ENCODE measurements at regions not wholly inside any gene's neighbourhood (a gene's known extent, or its start where the extent isn't known, plus 50 kb on each side); places are given as distances from the start of the nearest gene placed in this dataset.
"Not testable (repeated sequence)": the region's sequence is repeated elsewhere in the genome, so short reads cannot be mapped to it uniquely, and the experiment has no call there.

DNA sequence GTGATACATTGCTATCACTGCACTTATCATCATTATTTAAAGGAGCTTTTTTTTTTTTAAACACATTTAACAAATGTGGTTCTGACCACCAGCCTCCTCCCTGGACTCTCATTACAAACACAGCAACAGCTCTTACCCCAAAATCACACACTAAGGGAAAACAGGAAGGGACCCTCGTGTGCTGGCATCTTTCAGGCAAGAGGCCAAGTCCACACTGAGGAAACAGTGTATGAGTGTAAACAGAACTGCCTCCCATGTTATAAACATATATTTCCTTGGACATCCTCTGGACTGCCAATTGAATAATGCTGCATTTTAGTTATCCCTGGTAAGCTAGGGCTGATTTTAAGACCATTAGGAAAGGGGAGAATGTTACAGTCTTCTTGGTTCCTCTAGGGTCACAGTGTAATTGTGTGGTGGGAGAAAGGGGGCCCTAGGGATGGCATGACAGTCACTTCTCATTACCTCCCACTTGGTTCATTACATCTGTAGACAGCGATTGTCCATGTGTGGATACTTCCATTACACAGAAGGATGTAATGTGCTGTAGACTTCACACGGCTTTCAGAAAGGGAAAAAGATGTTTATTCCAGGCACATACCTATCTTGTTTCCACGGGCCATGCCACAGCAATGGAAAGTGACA is 244.6 kb upstream of the TET2 start:
- DNase-seq: no peak

DNA sequence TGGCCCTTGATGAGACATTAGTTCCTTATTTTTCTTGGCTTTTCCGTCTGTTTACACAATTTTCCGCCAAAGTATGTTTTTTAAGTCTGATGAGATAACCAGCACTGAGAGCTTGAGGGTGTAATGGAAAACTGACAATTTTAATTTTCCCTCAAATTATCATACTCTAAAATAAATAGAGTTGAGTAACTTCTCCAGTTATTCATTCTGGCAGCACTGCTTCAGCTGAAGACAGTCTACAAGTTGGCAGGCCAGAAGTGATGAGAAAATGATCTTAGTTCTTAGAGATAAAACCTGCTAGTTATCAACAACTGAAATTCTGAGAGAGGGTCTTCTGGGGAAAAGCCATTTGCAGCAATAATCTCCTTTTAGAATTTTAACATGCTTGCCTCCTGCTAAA is 241.6 kb upstream of the TET2 start:
- no peak for DNase-seq

DNA sequence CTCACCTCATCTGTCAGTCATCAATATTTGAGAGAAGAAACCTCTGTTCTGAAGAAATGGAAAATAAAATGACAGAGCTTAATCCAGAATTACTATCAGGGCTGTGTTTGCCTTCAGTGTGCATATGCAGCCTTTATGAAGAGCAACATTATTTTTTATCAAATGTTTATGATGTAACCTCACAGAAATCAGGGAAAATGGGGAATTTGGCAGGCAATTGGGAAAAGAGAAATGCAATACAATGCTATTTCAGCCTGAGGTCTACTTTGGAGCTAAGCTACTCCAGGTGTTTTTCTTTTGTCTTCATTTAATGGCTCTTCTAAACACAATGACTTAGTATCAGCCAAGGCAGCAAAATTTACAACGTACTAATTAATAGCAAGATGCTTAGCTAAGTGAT is 241.1 kb upstream of the TET2 start:
- no peak for DNase-seq

DNA sequence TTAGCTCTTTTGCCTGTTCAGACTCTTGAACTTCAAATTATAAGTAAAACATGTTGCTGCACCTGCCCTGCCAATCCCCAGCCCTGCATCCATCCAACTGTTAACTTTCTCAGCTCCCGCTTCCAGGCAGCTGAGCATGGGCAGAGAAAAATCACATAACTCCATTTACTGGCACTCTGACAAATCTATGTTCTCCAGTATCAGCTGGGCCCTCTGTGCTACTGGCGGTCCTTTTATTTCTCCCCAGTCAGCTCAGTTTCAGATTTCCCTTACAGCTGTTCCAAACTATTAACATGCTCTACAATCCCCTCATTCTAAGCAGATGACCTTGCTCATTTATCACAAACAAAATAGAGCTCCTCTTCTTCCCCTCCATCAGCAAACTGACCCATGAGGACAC is 240.4 kb upstream of the TET2 start:
- DNase-seq: peak; percentile 37

DNA sequence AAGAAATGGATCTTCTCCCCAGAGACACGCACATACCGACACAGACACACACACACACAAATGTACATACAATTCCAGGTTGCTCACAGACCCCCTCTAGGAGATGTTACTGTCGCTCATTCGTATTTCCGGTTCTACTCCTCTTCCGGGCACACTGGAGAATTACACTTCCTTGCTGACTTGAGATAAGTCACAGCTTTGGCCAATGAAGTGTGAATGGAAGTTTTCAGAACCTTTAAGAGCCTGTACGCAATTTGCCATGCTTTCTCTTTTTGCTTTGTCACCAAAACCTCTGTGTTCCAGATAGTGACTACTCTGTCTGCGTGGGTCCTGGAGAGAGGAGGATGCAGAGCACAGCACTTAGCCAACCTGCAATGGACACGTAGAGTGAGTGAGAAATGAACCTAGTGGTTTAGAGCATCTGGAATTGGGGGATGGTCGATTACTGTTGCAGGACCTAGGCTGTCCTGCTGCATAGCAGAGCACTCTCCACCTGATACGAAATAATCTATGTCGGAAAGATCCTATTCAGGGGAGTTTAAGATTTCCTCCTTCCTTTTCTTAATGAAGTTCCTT is 239.5 kb upstream of the TET2 start:
- DNase-seq: no peak

DNA sequence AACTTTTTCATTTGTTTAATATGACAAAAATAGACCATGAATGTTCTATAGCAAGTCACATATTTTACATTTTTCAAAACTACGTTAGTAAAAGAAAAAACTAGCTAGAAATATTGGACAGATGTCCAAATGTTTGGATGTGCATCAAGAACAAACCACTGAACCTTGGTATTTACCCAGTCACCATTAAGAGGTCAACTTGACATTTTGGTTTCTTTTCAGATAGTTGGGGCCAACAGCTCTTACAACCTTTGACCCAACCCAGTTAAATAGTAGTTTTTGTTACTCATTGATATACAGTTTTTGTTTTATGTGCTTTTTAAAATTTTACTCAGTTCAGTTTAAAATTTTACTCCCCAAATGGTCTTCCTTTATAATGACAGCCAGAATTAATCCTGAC is 238.7 kb upstream of the TET2 start:
- DNase-seq: no peak

DNA sequence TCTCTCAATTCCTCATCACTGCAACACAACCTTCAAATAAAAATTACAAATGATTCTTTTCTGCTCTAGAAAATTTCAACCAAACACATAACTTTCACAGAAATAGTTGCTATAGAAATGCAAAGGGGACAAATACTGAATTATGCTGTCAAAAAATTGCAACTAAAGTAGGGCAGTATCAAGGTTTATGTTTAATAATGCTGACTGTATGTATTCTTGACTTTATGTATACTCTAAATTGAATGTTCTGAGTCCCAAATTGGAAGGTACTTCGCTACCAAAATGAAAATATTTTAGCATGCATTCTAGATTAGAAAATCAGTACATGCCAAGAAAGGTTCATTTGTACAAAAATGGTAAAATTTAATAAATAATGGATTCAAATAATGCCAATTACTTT is 237.3 kb upstream of the TET2 start:
- no peak for DNase-seq

DNA sequence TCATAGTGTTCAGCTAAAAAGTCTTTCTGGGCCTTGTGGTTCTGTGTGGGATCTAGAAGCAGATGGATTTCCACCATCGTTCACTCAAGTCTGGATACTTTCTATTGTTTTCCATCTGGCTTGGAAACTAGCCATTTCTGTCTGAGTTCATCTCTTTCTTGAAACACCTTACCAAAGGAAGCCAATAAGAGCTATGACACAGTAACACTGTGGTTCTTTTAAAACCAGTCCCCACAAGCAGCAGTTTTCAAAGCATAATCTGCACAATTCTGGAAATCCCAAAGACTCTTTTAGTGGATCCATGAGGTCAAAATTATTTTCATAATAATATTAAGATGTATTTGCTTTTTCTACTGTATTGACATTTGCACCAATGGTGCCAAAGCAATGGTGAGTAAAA is 234.2 kb upstream of the TET2 start:
- no peak for DNase-seq

DNA sequence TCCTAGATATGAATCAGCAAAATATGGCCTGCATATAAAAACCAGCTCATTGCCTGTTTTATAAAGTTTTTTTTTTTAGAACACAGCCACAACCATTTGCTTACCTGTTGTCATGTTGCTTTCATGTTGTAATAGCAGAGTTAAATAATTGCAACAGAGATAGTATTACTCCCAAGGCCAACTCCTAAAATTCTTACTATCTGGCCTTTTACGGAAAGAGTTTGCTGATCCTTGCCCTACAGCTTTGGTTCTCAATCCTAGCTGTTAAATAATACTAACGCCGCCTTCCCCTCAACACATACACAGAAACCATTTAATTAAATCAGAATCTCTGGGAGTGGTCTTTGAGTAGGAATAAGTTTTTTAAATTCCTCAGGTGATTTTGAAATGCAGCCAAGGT is 231.3 kb upstream of the TET2 start:
- no peak for DNase-seq

DNA sequence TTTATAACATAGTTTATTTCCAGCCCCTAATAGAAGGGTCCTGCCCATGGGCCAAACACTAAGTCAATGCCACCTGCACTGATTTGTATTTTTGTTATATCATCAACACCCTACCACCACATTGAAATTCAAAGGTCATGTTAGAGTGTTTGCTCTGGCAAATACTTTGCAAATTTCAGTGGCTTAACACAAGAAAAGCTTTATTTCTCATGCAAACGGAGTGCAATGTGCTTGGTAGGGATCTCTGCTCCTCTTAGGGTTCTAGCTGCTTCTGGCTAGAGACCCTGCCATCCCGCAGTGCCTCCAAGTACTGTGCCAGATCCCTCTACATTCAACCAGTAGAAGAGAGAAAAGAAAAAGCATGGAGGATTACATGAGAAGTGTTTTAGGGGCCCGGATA is 230.8 kb upstream of the TET2 start:
- no peak for DNase-seq

DNA sequence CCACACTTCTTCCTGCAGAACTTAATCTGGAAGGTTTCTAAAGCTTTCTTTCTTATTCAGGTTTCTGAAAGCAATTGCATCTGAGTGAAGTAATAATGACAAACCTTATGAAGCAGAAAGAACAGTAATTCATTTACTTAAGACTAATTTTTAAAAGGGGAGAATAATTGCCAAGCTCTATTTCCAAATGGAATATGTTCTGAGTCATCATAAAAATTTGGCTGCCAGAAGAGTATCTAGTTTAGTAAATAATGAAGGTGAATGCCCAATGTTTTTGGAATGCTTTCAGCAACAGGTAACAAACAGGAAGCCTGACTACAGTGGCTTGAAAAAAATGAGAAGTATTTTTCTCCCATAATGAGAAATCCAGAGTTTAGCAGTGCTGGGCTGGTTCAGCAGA is 227.3 kb upstream of the TET2 start:
- DNase-seq: no peak

DNA sequence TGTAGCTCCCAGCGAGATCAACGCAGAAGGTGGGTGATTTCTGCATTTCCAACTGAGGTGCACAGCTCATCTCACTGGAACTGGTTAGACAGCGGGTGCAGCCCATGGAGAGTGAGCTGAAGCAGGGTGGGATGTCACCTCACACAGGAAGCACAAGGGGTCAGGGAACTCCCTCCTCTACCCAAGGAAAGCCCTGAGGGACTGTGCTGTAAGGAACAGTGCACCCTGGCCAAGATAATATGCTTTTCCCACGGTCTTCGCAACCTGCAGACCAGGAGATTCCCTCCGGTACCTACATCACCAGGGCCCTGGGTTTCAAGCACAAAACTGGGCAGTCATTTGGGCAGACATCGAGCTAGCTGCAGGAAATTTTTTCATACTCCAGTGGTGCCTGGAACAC is 216.4 kb upstream of the TET2 start:
- no peak for DNase-seq

DNA sequence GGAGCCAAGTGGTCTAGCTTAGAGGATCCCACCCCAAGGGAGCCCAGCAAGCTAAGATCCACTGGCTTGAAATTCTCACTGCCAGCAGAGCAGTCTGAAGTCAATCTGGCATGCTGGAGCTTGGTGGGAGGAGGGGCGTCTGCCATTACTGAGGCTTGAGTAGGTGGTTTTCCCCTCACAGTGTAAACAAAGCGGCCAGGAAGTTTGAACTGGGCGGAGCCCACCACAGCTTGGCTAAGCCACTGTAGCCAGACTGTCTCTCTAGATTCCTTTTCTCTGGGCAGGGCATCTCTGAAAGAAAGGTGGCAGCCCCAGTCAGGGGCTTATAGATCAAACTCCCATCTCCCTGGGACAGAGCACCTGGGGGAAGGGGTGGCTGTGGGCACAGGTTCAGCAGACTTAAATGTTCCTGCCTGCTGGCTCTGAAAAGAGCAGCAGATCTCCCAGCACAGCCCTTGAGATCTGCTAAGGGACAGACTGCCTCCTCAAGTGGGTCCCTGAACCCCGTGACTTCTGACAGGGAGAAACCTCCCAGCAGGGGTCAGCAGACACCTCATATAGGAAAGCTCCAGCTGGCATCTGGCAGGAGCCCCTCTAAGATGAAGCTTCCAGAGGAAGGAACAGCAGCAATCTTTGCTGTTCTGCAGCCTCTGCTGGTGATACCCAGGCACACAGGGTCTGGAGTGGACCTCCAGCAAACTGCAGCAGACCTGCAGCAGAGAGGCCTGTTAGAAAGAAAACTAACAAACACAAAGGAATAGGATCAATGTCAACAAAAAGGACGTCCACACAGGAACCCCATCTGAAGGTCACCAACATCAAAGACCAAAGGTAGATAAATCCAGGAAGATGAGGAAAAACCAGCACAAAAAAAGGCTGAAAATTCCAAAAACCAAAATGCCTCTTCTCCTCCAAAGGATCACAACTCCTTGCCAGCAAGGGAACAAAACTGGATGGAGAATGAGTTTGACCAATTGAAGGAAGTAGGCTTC is 215.6 kb upstream of the TET2 start:
- DNase-seq: not testable (repeated sequence)

DNA sequence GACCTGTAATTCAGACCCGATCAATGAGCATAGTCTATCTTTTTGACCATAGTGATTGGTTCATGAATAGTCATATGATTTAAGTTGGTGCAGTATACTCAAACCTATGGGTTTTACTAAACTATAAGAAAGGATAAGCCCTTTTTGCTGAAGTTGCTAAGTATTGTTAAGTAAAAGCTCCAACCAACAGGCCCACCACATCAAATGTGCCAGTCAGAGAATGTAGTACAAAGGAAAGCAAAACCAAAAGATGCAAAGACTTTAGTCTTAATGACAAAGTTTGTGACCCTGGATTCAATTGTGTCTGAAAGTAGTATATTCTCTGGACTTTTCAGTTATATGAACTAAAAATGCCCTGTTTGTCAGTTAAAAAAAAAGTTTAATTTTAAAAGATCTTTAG is 208.1 kb upstream of the TET2 start:
- DNase-seq: no peak

DNA sequence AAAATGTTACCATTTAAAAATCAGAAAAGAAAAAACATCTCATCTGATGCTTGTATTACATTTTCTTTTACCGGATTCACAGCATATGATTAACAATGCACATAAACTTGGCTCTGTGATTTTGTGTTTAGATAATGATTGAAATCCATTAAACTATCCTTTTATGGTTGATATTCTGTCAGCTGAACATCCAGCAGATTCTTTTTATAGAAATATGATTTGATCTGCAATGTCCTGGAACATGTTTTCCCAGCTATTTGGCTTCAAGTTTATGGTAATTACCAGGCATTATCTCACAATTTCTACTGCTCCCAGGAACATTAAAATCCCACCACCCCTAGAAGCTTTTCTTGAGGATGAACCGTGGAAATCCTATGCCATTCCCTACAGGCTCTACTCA is 205.7 kb upstream of the TET2 start:
- no peak for DNase-seq

DNA sequence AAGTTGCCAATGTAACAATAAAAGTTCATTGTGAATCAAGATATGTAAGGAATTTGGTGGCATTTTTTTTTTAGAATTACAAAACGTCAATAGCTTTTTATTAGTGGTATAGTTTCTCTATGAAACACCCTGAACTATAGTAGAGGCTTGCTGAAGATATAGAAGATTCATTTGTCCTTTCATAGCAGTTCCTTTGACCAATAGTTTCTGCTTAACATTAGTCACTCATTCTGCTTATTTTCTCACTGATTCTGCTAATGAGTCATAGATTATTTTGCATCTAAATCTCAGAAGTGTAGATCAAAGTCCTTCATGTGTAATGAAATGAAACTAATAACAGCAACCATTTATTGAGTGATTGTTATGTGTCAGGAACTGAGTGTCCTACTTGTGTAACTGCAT is 205.0 kb upstream of the TET2 start:
- DNase-seq: no peak

DNA sequence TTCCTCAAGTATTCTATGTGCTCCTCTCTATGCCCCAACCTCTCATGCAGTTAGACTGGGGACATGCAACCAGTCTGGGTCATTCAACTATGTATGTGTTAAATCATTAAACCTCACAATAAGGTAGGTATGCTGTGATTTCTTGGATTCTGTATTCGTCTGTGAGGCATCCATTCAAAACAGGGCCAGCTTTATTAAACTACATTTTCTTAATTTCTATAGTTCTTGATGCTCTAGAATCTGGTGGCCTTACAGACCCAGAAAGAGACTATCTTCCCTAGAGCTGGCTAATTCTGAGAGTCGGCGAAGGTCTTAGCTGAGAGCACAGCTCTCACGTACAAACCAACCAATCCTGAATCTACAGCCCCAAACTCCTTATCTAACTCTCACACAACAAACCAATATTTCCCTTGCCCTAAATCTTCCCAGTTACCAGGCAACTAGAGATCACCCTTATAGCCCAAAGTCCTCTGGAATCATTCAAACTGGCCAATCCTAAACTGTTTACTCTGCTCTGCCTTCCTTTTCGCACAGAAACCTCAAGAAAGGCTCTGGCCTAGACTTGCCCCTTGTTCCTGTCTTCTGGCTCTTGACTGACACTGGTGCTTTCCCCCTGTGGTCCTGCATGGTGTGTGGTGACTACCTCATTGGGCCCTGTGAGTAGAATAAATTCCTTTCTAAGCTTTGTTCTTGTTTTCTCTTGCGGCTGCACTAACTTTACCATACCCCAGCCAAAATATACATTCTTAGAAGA is 203.5 kb upstream of the TET2 start:
- DNase-seq: no peak

DNA sequence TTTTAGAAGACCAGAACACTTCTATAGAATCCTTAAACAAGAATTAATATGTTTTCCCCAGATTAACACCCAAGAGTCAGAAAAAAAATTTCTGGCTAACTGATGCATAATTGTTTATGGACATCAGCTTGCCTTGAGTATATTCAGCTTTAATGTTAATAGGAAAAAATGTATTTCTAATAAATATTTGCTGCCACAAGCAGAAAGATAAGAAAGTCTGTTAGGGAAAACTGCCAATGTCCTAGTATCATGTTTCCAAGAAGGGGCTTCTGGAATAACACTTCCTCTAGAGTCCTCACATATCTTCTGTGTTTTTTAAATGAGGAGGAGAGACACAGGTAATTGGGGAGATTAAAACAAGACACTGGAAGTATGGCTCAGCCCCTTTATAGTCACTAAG is 202.1 kb upstream of the TET2 start:
- DNase-seq: no peak

DNA sequence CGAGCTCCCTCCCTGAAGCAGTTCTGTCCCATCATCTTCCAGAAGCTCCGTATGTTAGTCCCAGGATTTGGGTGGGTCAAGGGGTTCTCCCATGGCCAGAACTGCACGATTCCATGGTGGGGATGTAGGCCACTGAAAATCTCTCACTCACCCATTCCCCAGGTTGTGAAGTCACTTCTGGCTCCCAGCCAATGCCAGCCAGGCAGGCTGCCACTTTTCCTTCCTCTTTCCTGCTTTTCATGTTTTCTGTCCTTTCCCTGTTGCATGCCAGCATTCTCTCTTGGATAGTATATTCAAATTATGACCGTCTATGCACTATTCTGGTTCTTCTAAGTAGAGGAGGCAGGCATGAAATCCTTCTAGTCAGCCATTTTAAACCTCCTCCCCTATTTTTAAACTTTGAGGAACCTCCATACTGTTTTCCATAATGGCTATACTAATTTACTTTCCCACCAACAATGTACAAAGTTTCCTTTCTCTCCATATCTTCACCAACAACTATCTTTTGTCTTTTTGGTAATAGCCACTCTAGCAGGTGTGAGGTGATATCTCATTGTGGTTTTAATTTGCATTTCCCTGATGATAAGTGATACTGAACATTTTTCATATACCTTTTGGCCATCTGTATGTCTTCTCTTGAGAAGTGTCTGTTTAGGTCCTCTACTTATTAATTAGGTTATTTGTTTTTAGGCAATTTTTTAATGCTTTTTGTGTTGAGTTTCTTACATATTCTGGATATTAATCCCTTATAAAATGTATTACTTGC is 182.1 kb upstream of the TET2 start:
- no peak for DNase-seq

DNA sequence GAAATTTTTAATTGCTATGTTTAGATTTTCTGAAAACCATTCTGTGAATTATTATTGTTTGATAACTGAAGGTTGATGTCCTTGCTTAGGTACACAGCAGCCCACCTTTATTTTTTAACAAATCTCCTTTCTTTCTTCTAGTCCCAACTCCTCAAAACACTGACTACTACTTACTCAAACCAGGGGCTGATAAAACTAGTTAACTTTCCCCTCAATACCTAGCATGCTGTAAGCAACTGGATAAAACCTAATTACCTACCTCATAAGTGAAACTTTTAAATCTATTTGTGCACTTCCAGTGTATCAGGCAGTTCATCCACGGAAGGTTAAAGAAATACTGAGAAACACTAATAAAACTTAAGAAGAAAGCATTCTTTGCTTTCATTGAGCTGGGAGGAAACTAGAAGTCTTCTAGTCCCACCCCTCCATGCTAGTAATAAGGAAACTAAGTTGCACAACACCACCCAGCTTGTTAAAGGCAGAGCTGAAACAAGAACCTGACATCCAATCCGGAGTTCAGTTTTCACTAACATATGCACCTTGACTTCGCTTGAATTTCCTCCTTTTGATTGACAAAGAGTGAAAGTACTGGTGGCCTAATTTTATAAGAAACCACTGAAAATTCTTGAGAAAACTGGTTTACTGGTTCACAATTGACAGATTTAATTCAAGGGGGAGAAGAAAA is 180.2 kb upstream of the TET2 start:
- no peak for DNase-seq

DNA sequence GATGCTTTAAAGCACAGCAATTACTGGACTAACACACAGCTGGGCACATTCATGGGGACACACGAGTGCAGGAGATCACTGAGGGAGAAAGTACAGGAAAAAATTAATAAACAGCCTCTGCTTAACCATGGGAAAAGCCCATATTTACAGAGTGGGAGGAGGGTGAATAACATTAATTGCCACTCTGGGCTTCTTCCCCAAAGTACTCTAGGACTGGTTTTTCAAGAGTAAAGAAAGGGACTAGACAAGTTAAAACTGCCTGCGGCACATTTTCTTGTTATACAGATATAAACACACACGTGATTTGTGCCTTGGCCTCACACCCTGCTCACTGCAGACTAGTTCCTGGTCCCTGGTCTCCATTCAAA is 179.7 kb upstream of the TET2 start:
- DNase-seq: no peak

All from DMS 273 treated with DMSO at 0.1 percent for 48 hours (cell line).